Urinary bladder (tissue), 3 donors: ENCODE measurements at regions not wholly inside any gene's neighbourhood (a gene's known extent, or its start where the extent isn't known, plus 50 kb on each side); places are given as distances from the start of the nearest gene placed in this dataset.

ENCODE experiments used
- DNase-seq: peaks from one replicate; pipeline ENCODE4 v3.0.0-alpha.2; 2015; ENCODE audit errors: extremely low spot score
- H3K27ac ChIP-seq: one replicate; pipeline ENCODE4 v1.5.1; 2013; ENCODE audit warnings: low read depth, mild to moderate bottlenecking, moderate library complexity
- H3K36me3 ChIP-seq: one replicate; pipeline ENCODE4 v1.6.1; 2013; ENCODE audit warnings: mild to moderate bottlenecking, moderate library complexity; ENCODE audit not compliant: insufficient read depth
- H3K4me1 ChIP-seq: one replicate; pipeline ENCODE4 v1.6.1; 2013; ENCODE audit warnings: mild to moderate bottlenecking, moderate library complexity; ENCODE audit not compliant: insufficient read depth
- H3K4me3 ChIP-seq: one replicate; pipeline ENCODE4 v1.5.1; 2013; ENCODE audit warnings: low read depth, low read length
- WGBS: extraction: QIAGEN DNeasy Blood & Tissue Kit; methylation state at CpG from one replicate; pipeline ENCODE4 v1.1.7; 2013; 5-methylcytosine and 5-hydroxymethylcytosine counted together
- donor health status: healthy with polysubstance abuse.
- donor health status: healthy.

DNA sequence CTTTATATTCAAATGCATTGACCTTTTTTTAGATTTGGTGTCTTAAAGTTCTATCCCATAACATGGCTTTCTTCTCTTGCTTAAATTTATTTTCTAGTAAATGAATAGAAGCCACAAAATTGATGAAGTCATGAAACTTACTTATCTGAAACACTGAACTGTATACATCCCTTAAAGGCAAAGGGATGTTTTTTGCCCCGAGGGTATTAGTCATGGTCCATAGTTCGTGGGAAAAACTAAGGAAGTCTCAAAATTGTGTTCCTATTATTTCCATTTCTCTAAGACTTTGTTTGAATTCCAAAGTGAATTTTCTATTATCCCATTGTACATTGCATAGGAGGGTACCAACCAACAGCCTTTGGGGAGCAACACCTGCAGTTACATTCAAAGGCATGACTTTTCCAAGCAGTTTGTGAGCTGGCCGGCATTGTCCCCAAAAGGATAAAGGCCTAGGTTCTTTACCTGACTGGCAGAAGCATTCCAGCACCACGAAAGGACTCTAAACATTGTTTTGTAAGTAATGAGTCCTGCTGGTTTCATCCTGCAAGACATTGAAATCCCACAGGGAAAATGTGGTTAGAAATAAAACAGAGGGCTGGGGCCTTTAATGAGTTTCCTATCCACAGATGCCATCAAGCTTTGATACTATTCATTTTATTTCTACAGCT lies 473.5 kb downstream of the PRKD1 start:
- Histone ChIP-seq H3K27ac (no peak overlapping the region), H3K4me3 (no peak overlapping the region), H3K4me1 (no peaks in the 10 kb centered on the region), H3K36me3 (no peaks in the 10 kb centered on the region)
- 77% methylated on average over 4 of the region's 4 CpGs for WGBS
- DNase-seq = no peak

DNA sequence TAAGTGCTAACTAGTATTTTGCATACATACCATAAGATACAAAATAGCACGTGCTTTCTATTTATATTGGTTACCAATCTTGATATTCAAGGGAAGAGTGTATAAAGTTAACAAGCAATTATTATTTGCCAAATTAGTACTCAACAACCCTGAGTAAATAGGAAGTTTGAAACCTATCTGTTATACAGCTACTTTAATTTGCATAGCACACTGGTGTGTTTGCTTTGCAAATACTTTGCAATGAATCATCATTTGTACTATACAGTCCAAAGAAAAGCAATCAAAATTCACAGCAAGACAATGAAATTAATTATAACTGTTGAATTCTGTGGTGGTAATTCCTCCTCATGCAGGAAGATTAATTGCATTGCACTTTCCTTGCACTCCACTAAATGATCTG lies 469.1 kb downstream of the PRKD1 start:
- DNase-seq = no peak
- no peak overlapping the region for H3K27ac ChIP-seq
- WGBS = 86% methylated on average over 1 of the region's 1 CpG
- H3K36me3 ChIP-seq = no peaks in the 10 kb centered on the region
- H3K4me3 ChIP-seq = no peak overlapping the region
- no peaks in the 10 kb centered on the region for H3K4me1 ChIP-seq

GRCh38 chr14:29459531-29459930 lies 468.1 kb downstream of the PRKD1 start:
- Histone ChIP-seq H3K4me3 (no peak overlapping the region), H3K36me3 (no peaks in the 10 kb centered on the region), H3K4me1 (no peaks in the 10 kb centered on the region), H3K27ac (no peak overlapping the region)
- DNase-seq = no peak
- 60% methylated on average over 5 of the region's 5 CpGs for WGBS

GRCh38 chr14:29459969-29460560 lies 467.6 kb downstream of the PRKD1 start:
- WGBS = 62% methylated on average over 4 of the region's 4 CpGs
- Histone ChIP-seq H3K4me1 (no peaks in the 10 kb centered on the region), H3K27ac (no peak overlapping the region), H3K4me3 (no peak overlapping the region), H3K36me3 (no peaks in the 10 kb centered on the region)
- DNase-seq = no peak

DNA sequence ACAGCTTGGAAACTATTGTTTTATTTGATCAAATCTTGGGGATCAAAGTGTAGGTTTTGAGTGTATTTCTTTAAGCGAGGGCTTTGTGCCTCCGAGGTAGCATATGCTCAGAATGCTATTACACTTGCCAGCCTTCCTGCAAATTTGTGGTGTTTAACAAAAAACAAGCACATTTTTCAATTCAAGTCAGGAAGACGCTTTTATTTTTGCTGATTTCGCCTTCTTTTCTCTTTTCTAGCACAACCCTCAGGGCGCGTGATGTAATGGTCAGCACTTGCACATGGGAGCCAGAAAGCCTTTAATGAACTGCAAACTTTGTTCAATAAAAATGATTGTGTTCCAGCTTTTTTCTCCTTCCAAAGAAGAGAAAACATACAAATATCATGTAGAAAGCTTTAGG lies 466.5 kb downstream of the PRKD1 start:
- WGBS = 88% methylated on average over 6 of the region's 6 CpGs

DNA sequence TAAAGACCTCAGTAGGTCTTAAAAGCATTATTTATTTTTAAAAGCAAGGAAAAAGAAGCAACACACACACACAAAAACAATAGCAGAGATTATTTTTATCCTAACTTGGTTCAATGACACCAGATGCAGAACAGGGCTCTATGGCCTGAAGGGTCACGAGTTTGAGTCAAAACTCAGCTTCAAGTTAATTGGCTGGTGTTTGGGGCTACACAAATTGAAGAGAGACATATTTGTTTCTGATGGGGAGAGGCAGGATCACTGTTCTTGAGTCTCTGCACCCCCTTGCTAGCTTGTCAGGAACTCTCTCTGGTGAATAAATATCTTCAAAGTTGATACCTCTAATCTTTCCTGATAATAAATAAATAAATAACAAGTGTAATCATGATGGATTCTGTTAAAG lies 466.1 kb downstream of the PRKD1 start:
- Histone ChIP-seq H3K4me3 (no peak overlapping the region), H3K4me1 (no peaks in the 10 kb centered on the region), H3K27ac (no peak overlapping the region), H3K36me3 (no peaks in the 10 kb centered on the region)
- DNase-seq = no peak
- 64% methylated on average over 1 of the region's 1 CpG for WGBS

More for the DNA sequence above, 466.5 kb downstream of the PRKD1 start:
- Histone ChIP-seq H3K27ac (no peak overlapping the region), H3K4me1 (no peaks in the 10 kb centered on the region), H3K4me3 (no peak overlapping the region), H3K36me3 (no peaks in the 10 kb centered on the region)
- DNase-seq = no peak

DNA sequence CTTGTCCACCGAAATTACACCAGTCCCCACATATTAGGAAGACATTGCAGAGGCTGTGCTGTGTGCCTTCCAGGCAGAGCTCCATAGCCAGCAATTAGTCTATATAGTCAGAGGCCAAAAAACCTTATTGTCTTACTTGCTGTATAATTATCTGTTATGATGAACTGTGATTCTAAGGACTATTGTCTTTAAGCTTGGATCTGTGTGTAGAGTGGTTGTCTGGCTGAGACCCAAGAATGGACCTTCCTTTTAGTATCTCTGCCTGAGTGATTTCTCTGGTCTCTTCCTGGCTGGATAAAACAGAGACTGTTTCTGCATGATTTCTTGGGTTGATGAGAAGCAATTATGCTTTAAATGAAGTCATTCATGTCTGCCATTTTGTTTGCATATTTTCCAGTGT lies 465.3 kb downstream of the PRKD1 start:
- WGBS = 69% methylated on average over 1 of the region's 1 CpG
- no peak overlapping the region for H3K27ac ChIP-seq
- no peak for DNase-seq
- no peaks in the 10 kb centered on the region for H3K4me1 ChIP-seq
- no peaks in the 10 kb centered on the region for H3K36me3 ChIP-seq
- no peak overlapping the region for H3K4me3 ChIP-seq

- no peak overlapping the region for H3K4me3 ChIP-seq
- no peak overlapping the region for H3K27ac ChIP-seq
- 92% methylated on average over 2 of the region's 2 CpGs for WGBS
- no peaks in the 10 kb centered on the region for H3K4me1 ChIP-seq
- no peaks in the 10 kb centered on the region for H3K36me3 ChIP-seq
- no peak for DNase-seq
These were observed 464.9 kb downstream of the PRKD1 start for GRCh38 chr14:29462772-29463171.

GRCh38 chr14:29463727-29464395 lies 463.8 kb downstream of the PRKD1 start:
- H3K36me3 ChIP-seq = no peaks in the 10 kb centered on the region
- DNase-seq = no peak
- no peak overlapping the region for H3K4me3 ChIP-seq
- no peaks in the 10 kb centered on the region for H3K4me1 ChIP-seq
- H3K27ac ChIP-seq = no peak overlapping the region
- WGBS = 32% methylated on average over 6 of the region's 6 CpGs

DNA sequence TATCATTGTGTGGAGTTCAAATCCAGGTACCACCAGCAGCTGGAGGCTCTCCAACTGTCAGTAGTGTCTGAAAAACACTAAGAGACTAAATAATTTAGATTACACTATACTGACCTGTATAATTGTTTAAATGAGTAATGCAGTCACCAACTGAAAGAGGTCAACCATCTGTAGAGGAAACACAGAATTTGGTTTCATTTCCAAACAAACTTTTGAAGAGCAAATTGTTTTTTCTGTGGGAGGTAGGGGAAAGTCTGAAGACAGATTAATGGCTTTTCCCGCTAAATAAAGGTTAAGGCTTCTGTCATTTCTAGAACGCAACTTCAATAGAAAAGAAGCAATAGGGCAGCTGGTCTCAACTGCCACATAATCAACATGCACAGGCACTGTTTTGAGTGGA lies 462.6 kb downstream of the PRKD1 start:
- no peak for DNase-seq
- Histone ChIP-seq H3K27ac (no peak overlapping the region), H3K4me1 (no peaks in the 10 kb centered on the region), H3K4me3 (no peak overlapping the region), H3K36me3 (no peaks in the 10 kb centered on the region)
- WGBS = 50% methylated on average over 2 of the region's 2 CpGs

- DNase-seq = no peak
- Histone ChIP-seq H3K27ac (no peak overlapping the region), H3K4me1 (no peaks in the 10 kb centered on the region), H3K4me3 (no peak overlapping the region), H3K36me3 (no peaks in the 10 kb centered on the region)
These were observed 452.0 kb downstream of the PRKD1 start for GRCh38 chr14:29475641-29476040.

DNA sequence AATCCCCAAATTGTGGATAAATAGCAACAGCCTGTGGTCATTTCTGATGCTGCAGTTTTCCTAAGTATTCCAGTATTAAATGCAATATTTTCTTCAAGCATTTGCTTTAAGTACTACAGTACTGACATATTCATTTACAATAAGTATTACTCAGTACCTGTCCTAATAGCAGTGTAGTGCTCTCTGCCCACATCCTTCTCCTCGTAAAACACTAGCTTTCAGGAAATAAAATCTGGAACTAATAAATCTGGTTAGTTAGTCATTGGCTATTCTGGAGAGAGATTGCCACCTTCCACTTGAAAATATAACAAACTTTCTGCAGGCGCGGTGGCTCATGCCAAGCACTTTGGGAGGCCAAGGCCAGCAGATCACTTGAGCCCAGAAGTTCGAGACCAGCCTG lies 441.5 kb downstream of the PRKD1 start:
- H3K36me3 ChIP-seq = no peaks in the 10 kb centered on the region
- H3K27ac ChIP-seq = no peak overlapping the region
- WGBS = 68% methylated on average over 4 of the region's 4 CpGs
- H3K4me1 ChIP-seq = no peaks in the 10 kb centered on the region
- no peak for DNase-seq
- no peak overlapping the region for H3K4me3 ChIP-seq

DNA sequence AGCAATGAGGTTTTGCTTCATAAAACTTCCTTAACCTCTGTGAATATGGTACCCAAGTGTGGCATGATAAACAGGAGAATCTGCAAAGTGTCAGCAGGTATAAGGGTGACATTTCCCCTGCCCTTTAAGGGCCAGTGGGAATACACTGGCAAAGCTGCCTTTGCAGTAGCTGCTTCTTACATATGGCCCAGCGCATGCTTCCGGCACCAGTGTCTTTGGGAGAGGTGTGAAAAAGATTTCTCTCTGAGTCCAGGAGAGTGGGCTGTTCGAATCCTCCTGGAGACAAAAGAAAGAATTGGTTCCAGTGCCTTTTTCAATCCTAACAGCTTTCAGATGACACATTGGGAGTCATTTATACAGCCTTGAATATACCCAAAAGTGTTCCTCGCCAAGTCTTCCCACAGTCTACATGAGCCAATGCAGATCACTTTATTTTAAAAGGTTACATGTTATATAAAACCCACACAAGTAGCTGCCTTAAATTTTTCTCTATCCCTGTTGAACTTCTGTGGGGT lies 437.7 kb downstream of the PRKD1 start:
- WGBS = 85% methylated on average over 4 of the region's 4 CpGs
- no peak for DNase-seq
- H3K4me3 ChIP-seq = no peak overlapping the region
- H3K4me1 ChIP-seq = no peaks in the 10 kb centered on the region
- no peak overlapping the region for H3K27ac ChIP-seq
- H3K36me3 ChIP-seq = no peaks in the 10 kb centered on the region

DNA sequence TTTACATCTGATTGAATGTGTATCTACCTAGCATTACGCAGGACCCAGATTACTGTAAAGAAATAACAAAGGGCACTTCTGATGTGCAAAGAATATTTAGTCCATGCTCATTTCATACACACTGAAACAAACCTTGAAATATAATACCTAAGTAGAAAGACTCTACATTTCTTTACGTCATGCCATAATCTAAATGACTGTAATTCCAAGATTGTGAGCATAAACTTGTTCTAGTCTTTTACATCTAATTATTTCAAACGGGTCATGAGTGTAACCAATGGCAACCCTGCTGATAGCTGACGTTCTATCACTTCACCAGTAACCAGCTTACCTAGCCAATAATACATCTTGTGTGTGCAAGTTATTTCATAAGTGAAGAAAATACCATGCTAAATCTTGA lies 433.8 kb downstream of the PRKD1 start:
- Histone ChIP-seq H3K4me1 (no peaks in the 10 kb centered on the region), H3K36me3 (no peaks in the 10 kb centered on the region), H3K27ac (no peak overlapping the region), H3K4me3 (no peak overlapping the region)
- 72% methylated on average over 4 of the region's 4 CpGs for WGBS
- DNase-seq = no peak
